SH-SY5Y (cell line): ENCODE measurements at regions not wholly inside any gene's neighbourhood (a gene's known extent, or its start where the extent isn't known, plus 50 kb on each side); places are given as distances from the start of the nearest gene placed in this dataset.

Experiments used
- GATA2 ChIP-seq: IDR thresholded peaks from 2 replicates; pipeline ENCODE4 v1.6.1; 2011; ENCODE audit warnings: mild to moderate bottlenecking, low read depth, low read length
- GATA3 ChIP-seq: IDR thresholded peaks from 2 replicates; pipeline ENCODE4 v1.6.1; 2011; ENCODE audit warnings: low read depth, mild to moderate bottlenecking, low read length, moderate library complexity

- TF ChIP-seq GATA2 (no peak), GATA3 (no peak)
These were observed 153.7 kb upstream of the DAPK1 start for GRCh38 chr9:87343816-87344430.

- TF ChIP-seq GATA3 (no peak), GATA2 (no peak)
These were observed 151.5 kb upstream of the DAPK1 start for GRCh38 chr9:87346061-87346665.

GRCh38 chr9:87350915-87351314 lies 146.8 kb upstream of the DAPK1 start:
- TF ChIP-seq GATA2 = no peak
- no peak for TF ChIP-seq GATA3

GRCh38 chr9:87353301-87353700 lies 144.4 kb upstream of the DAPK1 start:
- TF ChIP-seq GATA2 (no peak), GATA3 (no peak)

GRCh38 chr9:87354147-87354546 lies 143.5 kb upstream of the DAPK1 start:
- TF ChIP-seq GATA2 = no peak

- TF ChIP-seq GATA2 (no peak), GATA3 (no peak)
These were observed 140.1 kb upstream of the DAPK1 start for GRCh38 chr9:87357600-87357999.

- TF ChIP-seq GATA2 (no peak), GATA3 (no peak)
These were observed 138.4 kb upstream of the DAPK1 start for GRCh38 chr9:87359264-87359663.

GRCh38 chr9:87359958-87360601 lies 137.6 kb upstream of the DAPK1 start:
- TF ChIP-seq GATA2 (no peak), GATA3 (no peak)

- no peak for TF ChIP-seq GATA3
- TF ChIP-seq GATA2 = 0 out of 2 replicates have a peak, but pooled peaks have one; percentile 9
These were observed 127.5 kb upstream of the DAPK1 start for GRCh38 chr9:87370049-87370685.

GRCh38 chr9:87371795-87372355 lies 125.8 kb upstream of the DAPK1 start:
- TF ChIP-seq GATA3 = no peak
- TF ChIP-seq GATA2 = no peak

- no peak for TF ChIP-seq GATA3
- TF ChIP-seq GATA2 = no peak
These were observed 125.3 kb upstream of the DAPK1 start for GRCh38 chr9:87372356-87372851.

- no peak for TF ChIP-seq GATA3
- TF ChIP-seq GATA2 = no peak
These were observed 122.1 kb upstream of the DAPK1 start for GRCh38 chr9:87375397-87376073.

- TF ChIP-seq GATA3 (no peak), GATA2 (no peak)
These were observed 119.0 kb upstream of the DAPK1 start for GRCh38 chr9:87378676-87379075.

- TF ChIP-seq GATA2 = no peak
- TF ChIP-seq GATA3 = no peak
These were observed 118.4 kb upstream of the DAPK1 start for GRCh38 chr9:87379300-87379699.
